ENCODE measurements at regions not wholly inside any gene's neighbourhood (a gene's known extent, or its start where the extent isn't known, plus 50 kb on each side); places are given as distances from the start of the nearest gene placed in this dataset.
A peak's percentile ranks its signal among the peaks of the same experiment; 100 is the strongest.

GRCh38 chr2:111665551-111666116 lies 218.4 kb downstream of the ANAPC1 start:
- intact Hi-C loops (cut with DNase I; ENCODE audit: low total_unique reads), result loop anchor here (5.0 kb wide), 1 partner anchor 548 kb away; no protein-coding TSS in a partner anchor
- TF ChIP-seq, protein P1, sequence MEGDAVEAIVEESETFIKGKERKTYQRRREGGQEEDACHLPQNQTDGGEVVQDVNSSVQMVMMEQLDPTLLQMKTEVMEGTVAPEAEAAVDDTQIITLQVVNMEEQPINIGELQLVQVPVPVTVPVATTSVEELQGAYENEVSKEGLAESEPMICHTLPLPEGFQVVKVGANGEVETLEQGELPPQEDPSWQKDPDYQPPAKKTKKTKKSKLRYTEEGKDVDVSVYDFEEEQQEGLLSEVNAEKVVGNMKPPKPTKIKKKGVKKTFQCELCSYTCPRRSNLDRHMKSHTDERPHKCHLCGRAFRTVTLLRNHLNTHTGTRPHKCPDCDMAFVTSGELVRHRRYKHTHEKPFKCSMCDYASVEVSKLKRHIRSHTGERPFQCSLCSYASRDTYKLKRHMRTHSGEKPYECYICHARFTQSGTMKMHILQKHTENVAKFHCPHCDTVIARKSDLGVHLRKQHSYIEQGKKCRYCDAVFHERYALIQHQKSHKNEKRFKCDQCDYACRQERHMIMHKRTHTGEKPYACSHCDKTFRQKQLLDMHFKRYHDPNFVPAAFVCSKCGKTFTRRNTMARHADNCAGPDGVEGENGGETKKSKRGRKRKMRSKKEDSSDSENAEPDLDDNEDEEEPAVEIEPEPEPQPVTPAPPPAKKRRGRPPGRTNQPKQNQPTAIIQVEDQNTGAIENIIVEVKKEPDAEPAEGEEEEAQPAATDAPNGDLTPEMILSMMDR (IDR thresholded peaks at IDR 0.05), result no peak
- no peaks in the 10 kb centered on the region for H3K27me3 ChIP-seq
- H3K4me3 ChIP-seq, result no peak overlapping the region
- no peaks in the 10 kb centered on the region for H3K9me3 ChIP-seq
- no peak overlapping the region for H3K27ac ChIP-seq
- H3K36me3 ChIP-seq, result no peaks in the 10 kb centered on the region
- peaks cover 0 to 13% (median 1%) of the 10 kb centered on the region in 4 donors for H3K4me1 ChIP-seq
- no peak for DNase-seq

DNA sequence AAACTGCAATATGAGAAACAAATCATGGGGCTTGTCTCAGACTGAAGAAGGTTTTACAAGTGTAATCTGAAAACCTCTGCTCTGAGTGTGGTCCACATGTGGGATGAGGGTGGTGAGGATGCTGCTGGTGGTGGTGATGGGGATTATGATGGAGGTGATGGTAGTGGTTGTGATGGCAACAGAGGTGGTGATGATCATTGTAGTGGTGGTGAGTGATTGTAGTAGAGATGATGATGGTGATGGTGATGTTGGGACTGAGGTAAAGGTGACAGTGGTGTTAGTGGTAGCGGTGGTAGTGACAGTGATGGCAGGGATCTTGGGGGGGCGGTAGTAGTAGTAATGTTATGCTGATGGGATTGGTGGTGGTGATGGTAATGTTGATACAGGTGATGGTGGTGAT lies 217.8 kb downstream of the ANAPC1 start:
- Histone ChIP-seq H3K27me3 (no peaks in the 10 kb centered on the region), H3K9me3 (no peaks in the 10 kb centered on the region), H3K27ac (no peak overlapping the region), H3K36me3 (no peaks in the 10 kb centered on the region), H3K4me3 (no peak overlapping the region), H3K4me1 (peaks cover 0 to 10% (median 0%) of the 10 kb centered on the region in 4 donors)
- intact Hi-C loops (cut with DNase I; ENCODE audit: low total_unique reads), result loop anchor here (5.0 kb wide), 1 partner anchor 549 kb away; no protein-coding TSS in a partner anchor
- no peak for DNase-seq
- TF ChIP-seq, protein P1 (IDR thresholded peaks at IDR 0.05), result no peak

- Histone ChIP-seq H3K4me1 (peaks cover 0 to 12% (median 2%) of the 10 kb centered on the region in 4 donors), H3K27ac (no peak overlapping the region), H3K9me3 (no peaks in the 10 kb centered on the region), H3K4me3 (no peak overlapping the region), H3K36me3 (no peaks in the 10 kb centered on the region), H3K27me3 (no peaks in the 10 kb centered on the region)
- DNase-seq, result no peak
- intact Hi-C loops (cut with DNase I; ENCODE audit: low total_unique reads), result loop anchor here (5.0 kb wide), 1 partner anchor 550 kb away; no protein-coding TSS in a partner anchor
- TF ChIP-seq, protein P1 (IDR thresholded peaks at IDR 0.05), result no peak
Measured at GRCh38 chr2:111667001-111667400, 217.0 kb downstream of the ANAPC1 start.

GRCh38 chr2:111667542-111668273 lies 216.3 kb downstream of the ANAPC1 start:
- peaks cover 0 to 5% (median 2%) of the 10 kb centered on the region in 4 donors for H3K4me1 ChIP-seq
- TF ChIP-seq, protein P1 (IDR thresholded peaks at IDR 0.05), result peak; percentile 51 to 53
- H3K9me3 ChIP-seq, result no peaks in the 10 kb centered on the region
- H3K27me3 ChIP-seq, result no peaks in the 10 kb centered on the region
- no peaks in the 10 kb centered on the region for H3K36me3 ChIP-seq
- intact Hi-C loops (cut with DNase I; ENCODE audit: low total_unique reads), result loop anchor here (5.0 kb wide), 1 partner anchor 550 kb away; no protein-coding TSS in a partner anchor
- H3K27ac ChIP-seq, result no peak overlapping the region
- H3K4me3 ChIP-seq, result no peak overlapping the region
- peak in 1 of 2 donors; percentile 39 for DNase-seq

DNA sequence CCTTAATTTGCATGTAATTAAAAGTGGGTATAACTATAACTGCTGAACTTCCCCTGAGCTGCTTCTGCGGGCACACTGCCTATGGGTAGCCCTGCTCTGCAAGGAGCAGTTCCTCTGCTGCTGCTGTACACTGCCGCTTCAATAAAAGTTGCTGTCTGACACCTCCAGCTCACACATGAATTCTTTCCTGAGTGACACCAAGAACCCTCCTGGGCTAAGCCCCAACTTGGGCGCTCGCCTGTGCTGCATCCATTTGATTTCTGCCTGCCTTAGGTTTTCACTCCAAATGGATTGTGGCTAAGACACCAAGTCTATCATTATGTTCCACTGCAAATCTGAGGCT lies 215.7 kb downstream of the ANAPC1 start:
- TF ChIP-seq, protein P1 (IDR thresholded peaks at IDR 0.05), result no peak
- no peak overlapping the region for H3K4me3 ChIP-seq
- H3K9me3 ChIP-seq, result no peaks in the 10 kb centered on the region
- H3K36me3 ChIP-seq, result no peaks in the 10 kb centered on the region
- no peak overlapping the region for H3K27ac ChIP-seq
- intact Hi-C loops (cut with DNase I; ENCODE audit: low total_unique reads), result loop anchor here (5.0 kb wide), 1 partner anchor 551 kb away; no protein-coding TSS in a partner anchor
- no peak for DNase-seq
- no peaks in the 10 kb centered on the region for H3K27me3 ChIP-seq
- peaks cover 0 to 5% (median 2%) of the 10 kb centered on the region in 4 donors for H3K4me1 ChIP-seq

Measured in tibial artery (tissue), 4 donors.